ENCODE measurements at regions not wholly inside any gene's neighbourhood (a gene's known extent, or its start where the extent isn't known, plus 50 kb on each side); places are given as distances from the start of the nearest gene placed in this dataset.

- Histone ChIP-seq H3K27ac (no peak overlapping the region), H3K27me3 (ENCODE audit: insufficient read depth, low read depth, severe bottlenecking) (no peaks in the 10 kb centered on the region), H3K36me3 (no peaks in the 10 kb centered on the region), H3K4me3 (ENCODE audit: low read depth, low read length) (no peak overlapping the region), H3K9me3 (ENCODE audit: severe bottlenecking) (no peaks in the 10 kb centered on the region)
- DNase-seq: no peak
- TF ChIP-seq CTCF (IDR thresholded peaks at IDR 0.05; ENCODE audit: low read depth, low read length): no peak
Observed at GRCh38 chr5:120052916-120053828, 410.9 kb upstream of the PRR16 start.

- H3K36me3 ChIP-seq: no peaks in the 10 kb centered on the region
- no peaks in the 10 kb centered on the region for H3K9me3 ChIP-seq (ENCODE audit: severe bottlenecking)
- H3K4me3 ChIP-seq (ENCODE audit: low read depth, low read length): no peak overlapping the region
- H3K27ac ChIP-seq: no peak overlapping the region
- TF ChIP-seq CTCF (IDR thresholded peaks at IDR 0.05; ENCODE audit: low read depth, low read length): no peak
- no peak for DNase-seq
- H3K27me3 ChIP-seq (ENCODE audit: insufficient read depth, low read depth, severe bottlenecking): no peaks in the 10 kb centered on the region
Observed at GRCh38 chr5:120053841-120054240, 410.3 kb upstream of the PRR16 start.

GRCh38 chr5:120055858-120056257, 408.2 kb upstream of the PRR16 start:
- H3K4me3 ChIP-seq (ENCODE audit: low read depth, low read length): no peak overlapping the region
- H3K9me3 ChIP-seq (ENCODE audit: severe bottlenecking): no peaks in the 10 kb centered on the region
- no peaks in the 10 kb centered on the region for H3K27me3 ChIP-seq (ENCODE audit: insufficient read depth, low read depth, severe bottlenecking)
- DNase-seq: peak; percentile 19
- H3K27ac ChIP-seq: no peak overlapping the region
- H3K36me3 ChIP-seq: no peaks in the 10 kb centered on the region
- TF ChIP-seq CTCF (IDR thresholded peaks at IDR 0.05; ENCODE audit: low read depth, low read length): peak; percentile 38; the same call in 1 of the 2 replicates

- H3K36me3 ChIP-seq: no peaks in the 10 kb centered on the region
- no peak overlapping the region for H3K27ac ChIP-seq
- H3K4me3 ChIP-seq (ENCODE audit: low read depth, low read length): no peak overlapping the region
- TF ChIP-seq CTCF (IDR thresholded peaks at IDR 0.05; ENCODE audit: low read depth, low read length): no peak
- no peak for DNase-seq
- H3K9me3 ChIP-seq (ENCODE audit: severe bottlenecking): no peaks in the 10 kb centered on the region
- H3K27me3 ChIP-seq (ENCODE audit: insufficient read depth, low read depth, severe bottlenecking): no peaks in the 10 kb centered on the region
Observed at GRCh38 chr5:120062515-120062917, 401.6 kb upstream of the PRR16 start.

- DNase-seq: no peak
- Histone ChIP-seq H3K4me3 (ENCODE audit: low read depth, low read length) (no peak overlapping the region), H3K36me3 (no peaks in the 10 kb centered on the region), H3K9me3 (ENCODE audit: severe bottlenecking) (no peaks in the 10 kb centered on the region), H3K27ac (no peak overlapping the region), H3K27me3 (ENCODE audit: insufficient read depth, low read depth, severe bottlenecking) (no peaks in the 10 kb centered on the region)
- TF ChIP-seq CTCF (IDR thresholded peaks at IDR 0.05; ENCODE audit: low read depth, low read length): no peak
Observed at GRCh38 chr5:120072068-120072761, 391.9 kb upstream of the PRR16 start.

All from WERI-Rb-1 (cell line).